NAMALWA (cell line): ENCODE measurements at regions not wholly inside any gene's neighbourhood (a gene's known extent, or its start where the extent isn't known, plus 50 kb on each side); places are given as distances from the start of the nearest gene placed in this dataset.
"Not testable (repeated sequence)": the region's sequence is repeated elsewhere in the genome, so short reads cannot be mapped to it uniquely, and the experiment has no call there.

Experiments
- DNase-seq: peaks from one replicate; pipeline ENCODE4 v3.0.0-alpha.2; 2015; ENCODE audit warnings: low spot score

- no peak for DNase-seq
These were observed 89.1 kb downstream of the RHOU start for GRCh38 chr1:228824366-228824765.

DNA sequence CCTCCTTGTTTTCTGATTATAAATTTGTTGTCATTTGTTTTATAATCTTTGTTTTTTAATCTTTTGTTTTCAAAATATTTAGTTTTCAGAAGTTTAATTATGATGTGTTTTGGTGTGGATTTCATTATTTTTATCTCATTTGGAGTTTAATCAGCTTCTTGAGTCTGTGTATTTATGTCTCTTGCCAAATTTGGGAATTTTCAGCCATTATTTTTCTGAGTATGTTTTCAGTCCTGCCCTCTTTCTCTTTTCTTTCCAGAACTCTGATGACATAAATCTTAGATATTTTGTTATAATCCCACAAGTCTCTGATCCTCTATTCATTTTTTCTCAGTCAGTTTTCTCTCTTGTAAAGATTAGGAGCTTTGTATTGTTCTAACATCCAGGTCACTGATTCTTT is 89.8 kb downstream of the RHOU start:
- DNase-seq: no peak

GRCh38 chr1:228825840-228826484 is 90.7 kb downstream of the RHOU start:
- no peak for DNase-seq

GRCh38 chr1:228827019-228827418 is 91.7 kb downstream of the RHOU start:
- no peak for DNase-seq

DNA sequence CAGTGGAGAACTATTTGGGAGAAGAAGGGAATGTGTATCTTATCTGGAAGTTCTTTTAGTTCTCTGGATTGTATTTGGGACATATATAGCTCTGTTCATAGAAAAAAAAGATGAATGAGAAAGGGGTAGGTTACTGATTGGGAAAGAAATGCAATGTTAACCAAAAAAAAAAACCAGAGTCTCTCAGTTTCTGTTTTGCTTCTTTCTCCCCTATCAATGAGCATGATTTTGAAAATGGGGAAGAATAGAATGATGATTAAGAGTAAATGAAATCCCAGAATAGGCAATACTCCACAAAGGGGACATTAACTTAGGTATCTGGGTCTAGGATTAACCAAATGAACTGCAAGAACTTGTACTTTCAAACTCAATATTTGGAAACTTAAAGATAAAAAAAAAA is 92.9 kb downstream of the RHOU start:
- no peak for DNase-seq

DNA sequence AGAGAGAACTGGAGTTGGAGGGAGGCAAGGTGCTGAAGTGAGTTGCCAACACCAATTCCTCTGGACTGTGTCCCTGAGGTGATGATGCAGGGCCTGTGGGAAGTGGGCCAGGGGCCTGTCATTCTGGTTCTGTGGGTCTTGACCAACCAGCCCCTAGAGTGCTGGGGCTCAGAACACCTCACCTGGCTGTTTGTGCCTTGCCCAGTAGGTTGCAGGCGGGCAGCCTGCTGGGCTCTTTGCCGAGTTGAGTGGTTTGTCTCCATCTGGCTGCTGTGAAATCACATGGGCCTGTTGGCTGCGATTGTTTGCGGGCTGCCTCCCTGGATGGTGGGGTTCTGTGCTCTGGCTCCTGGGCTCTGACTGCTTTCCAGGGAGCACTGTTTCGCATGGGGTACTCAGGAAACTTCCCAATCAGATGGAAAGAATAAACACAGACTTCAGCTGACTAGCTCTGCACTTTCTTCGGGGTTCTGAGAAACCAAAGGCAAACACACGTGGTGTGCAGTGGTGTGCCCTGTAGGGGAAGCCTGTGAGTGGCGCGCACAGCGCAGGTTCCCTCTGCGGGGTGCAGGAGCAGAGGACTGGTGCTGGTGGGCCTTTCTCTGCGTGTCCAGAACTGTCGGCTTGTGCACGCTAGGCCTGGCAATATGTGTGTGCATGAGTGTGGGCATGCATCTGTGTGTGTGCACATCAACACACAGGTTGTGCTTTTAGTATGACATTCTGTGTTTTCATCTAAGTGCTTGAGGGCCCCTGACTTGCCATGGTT is 95.1 kb downstream of the RHOU start:
- no peak for DNase-seq

GRCh38 chr1:228830954-228831481 is 95.7 kb downstream of the RHOU start:
- no peak for DNase-seq

DNA sequence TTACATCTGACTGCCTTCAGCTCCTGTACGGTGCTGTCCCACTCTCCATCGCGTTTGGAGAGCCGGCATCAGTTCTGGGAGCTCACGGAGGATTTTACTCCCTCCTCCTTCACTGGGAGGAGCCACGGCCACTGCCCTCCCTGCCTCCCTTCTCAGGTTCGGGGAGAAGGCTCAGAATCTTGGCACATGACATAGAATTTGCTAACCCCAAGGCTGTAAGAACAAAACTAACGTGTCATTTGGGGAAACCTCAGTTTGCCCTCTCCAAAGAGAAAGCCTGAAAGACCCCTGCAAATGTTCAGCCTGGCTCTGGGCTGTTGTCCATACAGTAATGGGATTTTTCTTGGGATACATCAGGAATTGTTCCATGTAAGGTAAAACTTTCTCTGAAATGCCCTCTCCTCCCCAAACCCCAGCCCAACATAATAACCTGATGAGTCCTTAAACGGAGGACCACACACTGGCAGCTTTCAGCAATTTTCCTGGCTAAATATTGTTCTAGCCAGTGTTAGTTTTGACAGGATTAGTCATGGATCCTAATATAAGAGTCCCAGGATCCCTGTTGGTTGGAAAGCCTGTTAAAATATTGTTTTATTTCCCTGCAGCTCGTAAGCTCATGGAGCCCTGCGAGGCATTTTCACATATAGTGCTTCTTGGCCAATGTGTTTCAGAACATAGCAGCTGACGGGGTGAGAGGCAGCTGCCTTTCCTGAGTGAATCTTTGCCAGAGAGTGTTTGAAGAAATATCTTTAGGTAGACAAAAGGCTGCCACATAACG is 98.8 kb downstream of the RHOU start:
- DNase-seq: no peak

GRCh38 chr1:228835456-228835855 is 100.2 kb downstream of the RHOU start:
- no peak for DNase-seq

DNA sequence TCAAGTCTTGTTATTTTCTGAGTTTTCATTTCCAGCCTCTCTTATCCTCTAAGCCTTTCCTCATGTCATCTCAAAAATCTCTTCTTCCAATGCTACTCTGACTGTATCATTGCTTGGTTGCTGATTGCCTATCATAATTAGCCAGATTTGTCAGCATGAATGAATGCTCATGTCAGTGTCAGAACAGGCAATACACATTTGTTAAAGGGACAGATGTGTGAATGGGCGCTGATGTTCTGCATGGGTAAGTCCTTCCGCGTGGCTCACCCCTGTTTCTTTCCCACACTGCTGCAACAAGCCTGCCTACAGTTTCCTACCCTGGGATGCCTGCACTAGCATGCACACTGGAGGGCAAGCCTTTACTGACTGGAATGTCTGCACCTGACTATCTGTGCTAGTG is 100.6 kb downstream of the RHOU start:
- no peak for DNase-seq

DNA sequence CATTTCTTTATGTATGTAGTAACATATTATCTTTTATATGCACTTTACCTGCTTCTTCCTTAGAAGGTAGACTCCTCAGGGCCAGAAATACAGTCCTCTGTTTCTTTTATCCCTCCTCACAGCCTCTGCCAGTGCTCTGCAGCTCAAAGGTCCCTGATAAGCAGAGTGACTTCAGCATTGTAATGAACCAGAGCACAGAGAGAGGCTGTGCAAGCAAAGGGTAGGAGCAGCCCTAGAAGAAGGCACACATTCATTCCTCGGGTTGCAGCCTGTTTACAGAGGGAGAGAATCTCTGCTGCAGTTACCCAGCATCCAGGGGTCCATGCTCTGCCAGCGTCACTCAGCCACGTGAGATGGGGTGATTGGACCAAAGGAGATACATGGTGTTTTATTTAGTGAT is 101.1 kb downstream of the RHOU start:
- no peak for DNase-seq

DNA sequence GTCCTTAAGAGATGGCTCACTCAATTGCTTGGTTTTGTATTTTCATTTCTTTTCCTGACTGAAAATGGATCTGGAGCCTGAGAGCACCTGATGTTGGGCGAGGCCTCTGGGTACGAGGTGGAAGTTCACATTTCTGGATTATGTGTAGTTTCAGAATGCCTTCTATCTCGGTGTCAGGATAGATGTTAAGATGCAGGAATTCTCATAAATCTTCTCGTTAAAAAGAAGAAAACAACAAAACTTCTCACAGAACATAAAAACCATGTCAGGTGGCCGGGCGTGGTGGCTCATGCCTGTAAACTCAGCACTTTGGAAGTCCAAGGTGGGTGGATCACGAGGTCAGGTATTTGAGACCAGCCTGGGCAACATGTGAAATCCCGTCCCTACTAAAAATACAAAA is 101.8 kb downstream of the RHOU start:
- no peak for DNase-seq

DNA sequence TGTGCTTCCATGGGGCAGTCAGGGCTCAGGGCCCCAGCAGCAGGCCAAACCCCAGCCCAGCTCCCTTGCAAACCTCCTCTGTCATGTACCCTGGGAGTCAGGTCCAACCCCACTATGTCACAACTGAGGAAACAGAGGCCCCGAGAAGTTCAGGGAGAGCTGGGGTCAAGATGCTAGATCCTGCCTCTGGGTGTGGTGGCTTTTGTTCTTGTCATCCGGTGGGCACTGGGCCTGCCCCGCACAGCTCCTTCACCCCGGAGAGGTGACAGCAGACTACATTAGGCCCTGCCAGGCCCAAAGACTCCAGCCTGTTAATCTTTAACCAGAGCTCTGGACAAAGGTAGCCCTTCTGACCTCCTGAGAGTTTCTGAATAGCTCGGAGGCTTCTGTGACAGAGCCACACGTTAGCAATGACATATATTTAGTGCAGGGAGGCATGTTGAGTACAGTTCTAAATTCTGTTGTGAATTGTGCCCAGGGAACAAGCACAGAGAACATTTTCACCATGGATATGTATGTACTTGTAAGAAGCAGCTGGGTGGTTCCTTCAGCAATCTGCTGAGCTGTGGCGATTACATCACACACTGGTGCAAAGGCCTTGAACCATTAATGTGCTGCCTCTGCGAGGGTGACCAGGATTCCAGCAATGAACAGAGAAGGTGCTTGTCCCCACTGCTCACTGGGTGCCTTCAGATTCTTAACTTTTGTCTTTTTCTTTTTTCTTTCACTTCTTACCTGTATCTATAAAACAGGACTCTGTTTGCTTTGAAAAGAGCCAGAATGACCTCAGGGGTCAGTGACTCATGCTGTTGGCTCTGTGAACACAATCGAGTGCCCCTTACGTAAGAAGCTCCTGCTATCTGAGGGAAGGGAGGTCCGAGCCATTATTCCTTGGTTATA is 102.8 kb downstream of the RHOU start:
- no peak for DNase-seq

DNA sequence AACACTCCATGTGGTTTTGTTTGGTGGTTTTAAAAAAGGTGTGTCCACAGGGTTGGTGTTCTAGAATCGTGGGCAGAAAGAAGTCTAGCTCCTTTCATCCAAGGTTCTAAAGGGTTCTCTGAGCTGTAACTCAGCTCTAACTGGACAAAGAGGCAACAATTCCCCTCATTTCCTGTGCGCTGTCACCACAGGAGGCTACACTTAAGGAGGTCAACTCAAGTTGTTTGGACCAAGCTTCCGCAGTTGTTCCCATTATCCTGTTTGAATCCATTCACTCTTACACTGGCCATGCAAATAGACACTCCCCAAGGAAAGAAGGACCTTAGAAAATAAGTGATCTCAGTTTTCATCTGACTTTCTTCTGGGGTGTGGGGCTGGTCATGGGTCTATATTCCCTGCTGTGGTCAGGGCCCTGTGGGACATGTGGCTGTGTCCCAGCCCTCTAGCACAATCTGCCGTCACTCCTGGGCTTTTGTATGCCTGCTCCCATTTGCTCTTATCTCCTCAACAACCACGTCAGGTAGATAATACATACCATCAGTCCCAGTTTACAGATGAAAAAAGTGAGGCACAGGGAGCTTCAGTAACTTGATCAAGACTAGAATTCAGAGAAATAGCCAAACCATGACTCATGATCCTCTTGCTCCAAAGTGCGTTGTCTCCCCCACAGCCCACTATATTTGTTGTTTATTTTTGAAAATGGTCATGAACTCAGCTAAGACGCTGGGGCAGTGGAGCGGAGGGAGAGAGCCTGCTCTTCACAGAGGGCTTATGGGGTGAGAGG is 103.6 kb downstream of the RHOU start:
- no peak for DNase-seq

- no peak for DNase-seq
These were observed 104.4 kb downstream of the RHOU start for GRCh38 chr1:228839656-228840055.

- no peak for DNase-seq
These were observed 106.4 kb downstream of the RHOU start for GRCh38 chr1:228841632-228842031.

DNA sequence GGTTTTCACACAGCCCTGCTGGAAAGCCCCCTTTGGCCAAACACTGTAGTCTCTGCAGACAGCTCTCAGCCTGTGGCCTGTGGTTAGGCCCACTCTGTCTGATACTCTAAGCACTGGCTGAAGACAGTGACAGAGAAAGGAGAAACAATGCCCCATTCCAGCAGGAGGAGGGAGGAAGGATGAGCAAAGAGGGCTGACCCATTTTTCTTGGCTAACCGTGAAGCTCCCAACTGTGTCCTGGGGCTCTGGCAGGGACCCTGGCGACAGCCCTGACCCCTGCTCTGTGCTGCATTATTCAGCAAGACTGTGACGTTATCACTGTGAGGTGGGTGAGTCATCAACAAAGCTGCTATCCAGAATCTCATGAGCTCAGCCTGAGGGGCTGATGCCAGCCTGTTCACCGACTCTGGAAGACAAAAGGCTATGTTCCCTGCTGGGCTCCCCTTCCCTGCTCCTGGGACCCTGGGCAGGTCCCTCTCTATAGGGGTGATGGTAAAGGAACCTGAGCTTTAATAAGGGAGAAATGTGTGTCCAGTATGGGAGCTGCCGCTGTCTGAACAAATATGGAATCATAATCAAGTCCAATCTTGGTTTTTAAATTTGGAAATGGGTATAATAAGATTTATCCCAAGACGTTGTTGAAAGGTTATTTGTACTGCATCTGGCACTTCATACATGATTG is 107.0 kb downstream of the RHOU start:
- DNase-seq: no peak

DNA sequence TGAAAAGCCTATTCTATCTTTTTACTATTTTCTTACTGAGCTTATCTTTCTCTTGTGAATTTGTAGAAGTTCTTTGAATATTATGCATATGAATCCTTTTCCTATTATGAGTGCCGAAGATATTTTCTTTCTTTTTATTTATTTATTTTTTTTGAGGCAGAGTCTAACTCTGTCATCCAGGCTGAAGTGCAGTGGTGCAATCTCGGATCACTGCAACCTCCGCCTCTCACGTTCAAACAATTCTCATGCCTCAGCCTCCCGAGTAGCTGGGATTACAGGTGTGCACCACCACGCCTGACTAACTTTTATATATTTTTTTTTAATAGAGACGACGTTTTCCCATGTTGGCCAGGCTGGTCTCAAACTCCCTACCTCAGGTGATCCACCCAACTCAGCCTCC is 109.8 kb downstream of the RHOU start:
- DNase-seq: no peak

DNA sequence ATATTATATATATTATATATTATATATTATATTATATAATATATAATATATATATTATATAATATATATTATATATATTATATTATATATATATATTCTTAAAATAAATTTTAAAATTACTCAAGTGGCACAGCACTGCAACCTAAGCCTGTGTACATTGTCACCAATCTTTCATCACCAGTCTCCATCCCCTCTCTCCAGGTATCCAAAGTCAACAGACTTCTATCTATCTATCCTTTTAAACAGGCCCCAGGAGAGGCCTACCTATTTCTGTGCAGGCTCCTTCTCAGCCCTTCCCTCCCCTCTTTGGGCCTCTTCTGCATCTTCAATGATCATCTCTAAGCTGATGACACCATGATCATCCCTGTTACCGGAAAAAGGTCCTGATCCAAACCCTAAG is 111.7 kb downstream of the RHOU start:
- no peak for DNase-seq

DNA sequence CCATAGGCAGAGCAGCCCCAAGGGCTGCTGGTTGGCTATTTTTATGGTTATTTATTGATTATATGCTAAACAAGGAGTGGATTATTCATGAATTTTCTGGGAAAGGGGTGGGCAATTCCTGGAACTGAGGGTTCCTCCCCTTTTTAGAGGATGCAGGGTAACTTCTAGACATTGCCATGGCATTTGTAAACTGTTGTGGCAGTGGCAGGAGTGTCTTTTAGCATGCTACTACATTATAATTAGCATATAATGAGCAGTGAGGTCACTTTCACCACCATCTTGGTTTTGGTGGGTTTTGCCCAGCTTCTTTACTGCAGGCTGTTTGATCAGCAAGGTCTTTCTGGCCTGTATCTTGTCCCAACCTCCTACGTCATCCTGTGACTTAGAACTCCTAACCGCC is 112.2 kb downstream of the RHOU start:
- DNase-seq: not testable (repeated sequence)
